RWPE2 (cell line): ENCODE measurements at regions not wholly inside any gene's neighbourhood (a gene's known extent, or its start where the extent isn't known, plus 50 kb on each side); places are given as distances from the start of the nearest gene placed in this dataset.
"Not testable (repeated sequence)": the region's sequence is repeated elsewhere in the genome, so short reads cannot be mapped to it uniquely, and the experiment has no call there.

Experiments
- ATAC-seq: fragments of 200-7000 bp; cut with Tn5 transposase; 3 replicates; pipeline ENCODE4 v1.9.1; 2021; ENCODE audit warnings: low read depth
- DNase-seq: peaks from one replicate; pipeline ENCODE4 v3.0.0-alpha.2; 2020; ENCODE audit warnings: low spot score
- H3K27ac ChIP-seq: fragments of 450-650 bp; 2 replicates; pipeline ENCODE4 v1.5.1; 2017; ENCODE audit warnings: mild to moderate bottlenecking; ENCODE audit not compliant: poor library complexity, severe bottlenecking
- H3K27me3 ChIP-seq: fragments of 250-450 bp; sonication (Bioruptor Pico); 2 replicates; pipeline ENCODE4 v1.5.1; 2021; ENCODE audit warnings: mild to moderate bottlenecking, moderate library complexity; ENCODE audit not compliant: insufficient read depth, poor library complexity, severe bottlenecking
- H3K36me3 ChIP-seq: fragments of 250-450 bp; sonication (Bioruptor Pico); 2 replicates; pipeline ENCODE4 v1.5.1; 2020; ENCODE audit warnings: low read depth, mild to moderate bottlenecking, moderate library complexity
- H3K4me1 ChIP-seq: fragments of 250-450 bp; sonication (Bioruptor Pico); 2 replicates; pipeline ENCODE4 v1.5.1; 2021; ENCODE audit warnings: mild to moderate bottlenecking, moderate library complexity; ENCODE audit not compliant: insufficient read depth, poor library complexity, severe bottlenecking
- H3K4me3 ChIP-seq: fragments of 250-450 bp; sonication (Bioruptor Pico); 2 replicates; pipeline ENCODE4 v1.5.1; 2021; ENCODE audit warnings: mild to moderate bottlenecking, moderate library complexity; ENCODE audit not compliant: severe bottlenecking
- H3K9me3 ChIP-seq: fragments of 250-450 bp; sonication (Bioruptor Pico); 2 replicates; pipeline ENCODE4 v1.5.1; 2021; ENCODE audit warnings: mild to moderate bottlenecking, moderate library complexity; ENCODE audit not compliant: severe bottlenecking
- TF ChIP-seq, protein P1 (sequence below): fragments of 450-650 bp; IDR thresholded peaks from one replicate; pipeline ENCODE4 v1.5.1; 2017; ENCODE audit warnings: mild to moderate bottlenecking, moderate library complexity; ENCODE audit not compliant: poor library complexity, severe bottlenecking

DNA sequence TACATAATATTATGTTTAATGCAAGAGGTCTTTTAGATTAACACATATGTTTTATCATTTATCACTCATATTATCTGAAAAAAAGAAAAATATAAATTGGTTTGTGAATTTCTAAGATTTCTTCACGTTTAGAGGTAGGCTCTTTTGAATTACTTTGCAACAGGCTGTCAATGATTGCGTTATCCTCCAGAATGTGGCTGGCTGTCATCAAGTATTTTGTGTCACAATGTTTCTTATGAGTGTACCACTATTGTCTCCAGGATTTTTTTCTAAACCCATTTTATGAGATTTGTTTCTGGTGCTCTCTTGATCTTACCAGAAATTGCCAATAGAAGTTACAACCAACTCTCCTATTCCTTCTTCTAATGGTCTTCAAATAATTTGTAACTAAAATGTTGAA is 307.9 kb downstream of the DMAC1 start:
- Histone ChIP-seq H3K27me3 (no peaks in the 10 kb centered on the region), H3K36me3 (no peaks in the 10 kb centered on the region), H3K9me3 (no peaks in the 10 kb centered on the region), H3K27ac (no peak overlapping the region), H3K4me1 (no peaks in the 10 kb centered on the region), H3K4me3 (no peak overlapping the region)
- ATAC-seq (no peak), DNase-seq (no peak)
- TF ChIP-seq, protein P1, sequence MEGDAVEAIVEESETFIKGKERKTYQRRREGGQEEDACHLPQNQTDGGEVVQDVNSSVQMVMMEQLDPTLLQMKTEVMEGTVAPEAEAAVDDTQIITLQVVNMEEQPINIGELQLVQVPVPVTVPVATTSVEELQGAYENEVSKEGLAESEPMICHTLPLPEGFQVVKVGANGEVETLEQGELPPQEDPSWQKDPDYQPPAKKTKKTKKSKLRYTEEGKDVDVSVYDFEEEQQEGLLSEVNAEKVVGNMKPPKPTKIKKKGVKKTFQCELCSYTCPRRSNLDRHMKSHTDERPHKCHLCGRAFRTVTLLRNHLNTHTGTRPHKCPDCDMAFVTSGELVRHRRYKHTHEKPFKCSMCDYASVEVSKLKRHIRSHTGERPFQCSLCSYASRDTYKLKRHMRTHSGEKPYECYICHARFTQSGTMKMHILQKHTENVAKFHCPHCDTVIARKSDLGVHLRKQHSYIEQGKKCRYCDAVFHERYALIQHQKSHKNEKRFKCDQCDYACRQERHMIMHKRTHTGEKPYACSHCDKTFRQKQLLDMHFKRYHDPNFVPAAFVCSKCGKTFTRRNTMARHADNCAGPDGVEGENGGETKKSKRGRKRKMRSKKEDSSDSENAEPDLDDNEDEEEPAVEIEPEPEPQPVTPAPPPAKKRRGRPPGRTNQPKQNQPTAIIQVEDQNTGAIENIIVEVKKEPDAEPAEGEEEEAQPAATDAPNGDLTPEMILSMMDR, result no peak

DNA sequence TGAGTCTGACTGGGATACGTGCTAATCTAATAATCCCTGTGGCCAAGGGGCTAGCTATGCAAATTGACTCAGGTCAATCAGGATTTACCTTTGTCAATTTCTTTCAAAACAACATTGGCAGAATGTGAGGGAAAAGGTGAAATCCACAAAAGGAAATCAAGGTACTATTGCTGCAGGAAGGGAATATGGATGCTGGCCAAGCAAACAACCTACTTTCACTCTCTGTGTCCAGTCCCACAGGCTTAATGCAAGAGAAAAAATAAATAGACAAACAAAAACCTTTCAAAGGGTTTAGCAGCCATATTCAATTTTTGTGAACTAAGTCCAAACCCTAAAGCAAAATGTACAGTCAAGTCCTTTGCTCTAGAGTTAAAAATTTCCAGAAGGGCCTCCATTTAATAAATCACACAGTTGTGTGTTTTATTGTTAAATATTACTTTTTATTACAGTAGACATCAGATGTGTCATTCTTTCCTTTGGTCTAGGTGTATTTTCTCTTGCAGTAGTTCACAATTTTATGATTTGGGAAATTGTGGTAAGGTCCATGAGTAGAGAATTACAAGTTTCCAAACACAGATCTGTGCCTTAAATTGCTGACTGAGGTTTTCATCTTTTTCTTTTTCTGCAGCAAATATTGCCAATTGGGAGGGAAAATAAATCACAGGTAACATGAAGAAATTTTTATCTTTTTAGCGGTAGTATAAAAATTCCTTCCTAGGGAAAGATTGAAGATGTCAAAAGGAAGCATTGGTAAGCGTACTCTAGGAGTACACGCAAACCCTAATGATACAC is 309.1 kb downstream of the DMAC1 start:
- Histone ChIP-seq H3K27ac (no peak overlapping the region), H3K36me3 (no peaks in the 10 kb centered on the region), H3K9me3 (no peaks in the 10 kb centered on the region), H3K4me1 (no peaks in the 10 kb centered on the region), H3K27me3 (no peaks in the 10 kb centered on the region), H3K4me3 (no peak overlapping the region)
- no peak for ATAC-seq
- no peak for DNase-seq
- TF ChIP-seq, protein P1, result no peak

DNA sequence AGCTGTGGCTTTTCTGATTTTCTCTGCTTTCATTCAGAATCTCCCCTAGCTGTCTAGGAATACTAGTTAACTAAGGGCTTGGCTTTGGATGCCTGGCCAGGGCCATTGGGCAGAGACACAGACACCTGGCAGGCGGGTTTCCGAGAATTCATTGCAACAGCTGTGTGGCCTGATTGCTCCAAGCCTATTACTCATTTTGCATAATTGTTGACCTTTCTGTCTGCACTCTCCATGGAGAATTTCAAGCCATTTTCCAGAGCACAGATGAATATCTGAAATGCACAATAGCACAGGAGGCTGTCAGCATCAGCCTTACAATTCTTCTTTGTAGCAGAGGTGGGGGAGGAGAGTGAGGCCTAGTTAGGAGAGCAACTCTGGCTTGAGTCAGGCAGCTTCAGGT is 310.5 kb downstream of the DMAC1 start:
- Histone ChIP-seq H3K4me3 (no peak overlapping the region), H3K4me1 (no peaks in the 10 kb centered on the region), H3K9me3 (no peaks in the 10 kb centered on the region), H3K36me3 (no peaks in the 10 kb centered on the region), H3K27me3 (no peaks in the 10 kb centered on the region), H3K27ac (no peak overlapping the region)
- TF ChIP-seq, protein P1, result no peak
- DNase-seq, result no peak
- no peak for ATAC-seq

DNA sequence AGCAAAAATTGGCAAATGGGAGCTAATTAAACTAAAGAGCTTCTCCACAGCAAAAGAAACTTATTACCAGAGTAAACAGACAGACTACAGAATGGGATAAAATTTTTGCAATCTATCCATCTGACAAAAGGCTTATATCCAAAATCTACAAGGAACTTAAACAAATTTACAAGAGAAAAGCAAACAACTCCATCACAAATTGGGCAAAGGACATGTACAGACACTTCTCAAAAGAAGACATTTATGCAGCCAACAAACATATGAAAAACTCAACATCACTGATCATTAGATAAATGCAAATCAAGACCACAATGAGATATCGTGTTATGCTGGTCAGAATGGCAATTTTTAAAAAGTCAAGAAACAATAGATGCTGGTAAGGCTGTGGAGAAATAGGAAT is 315.6 kb downstream of the DMAC1 start:
- not testable (repeated sequence) for H3K36me3 ChIP-seq, H3K27ac ChIP-seq, H3K4me3 ChIP-seq, ATAC-seq, H3K9me3 ChIP-seq, H3K4me1 ChIP-seq, H3K27me3 ChIP-seq, DNase-seq

DNA sequence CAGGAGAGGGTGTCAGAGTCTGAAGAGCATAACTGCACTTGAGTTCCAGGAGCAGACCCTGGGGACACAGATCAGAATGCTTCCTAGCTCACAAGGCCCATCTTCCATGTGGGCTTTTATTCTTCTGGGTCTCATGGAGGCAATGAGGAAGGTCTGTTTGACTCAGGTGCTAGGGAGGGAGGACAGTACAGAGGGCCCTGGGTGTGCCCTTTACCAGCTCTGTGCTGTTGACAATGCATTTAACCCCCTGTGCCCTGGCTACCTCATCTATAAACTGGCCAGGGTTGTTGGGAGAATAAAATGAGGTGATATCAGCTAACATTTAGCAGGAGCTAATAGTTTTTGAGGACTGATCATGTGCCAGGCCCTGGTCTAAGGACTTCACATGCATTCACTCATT is 318.0 kb downstream of the DMAC1 start:
- Histone ChIP-seq H3K27ac (no peak overlapping the region), H3K27me3 (no peaks in the 10 kb centered on the region), H3K9me3 (no peaks in the 10 kb centered on the region), H3K4me3 (no peak overlapping the region), H3K4me1 (no peaks in the 10 kb centered on the region), H3K36me3 (no peaks in the 10 kb centered on the region)
- TF ChIP-seq, protein P1, result no peak
- no peak for ATAC-seq
- no peak for DNase-seq
